ENCODE measurements at regions not wholly inside any gene's neighbourhood (a gene's known extent, or its start where the extent isn't known, plus 50 kb on each side); places are given as distances from the start of the nearest gene placed in this dataset.

- peak overlapping the region in 3 of 4 donors; percentile 15 to 55 (median 50) for H3K27ac ChIP-seq
- no peak for DNase-seq
- TF ChIP-seq POLR2AphosphoS5 (IDR thresholded peaks at IDR 0.05) (peak in 1 of 4 donors; percentile 34), EP300 (IDR thresholded peaks at IDR 0.05) (no peak)
- H3K9me3 ChIP-seq: no peaks in the 10 kb centered on the region
- peak overlapping the region in 1 of 4 donors; percentile 24 for H3K4me3 ChIP-seq
- peaks cover 0 to 8% (median 0%) of the 10 kb centered on the region in 4 donors for H3K4me1 ChIP-seq
- 50 to 62% methylated on average over 23 of the region's 23 CpGs for WGBS, 2 donors
- intact Hi-C loops (cut with DNase I): no loop called here
- H3K36me3 ChIP-seq: no peaks in the 10 kb centered on the region
- no peaks in the 10 kb centered on the region for H3K27me3 ChIP-seq
Observed at GRCh38 chr4:184267673-184268583, 50.3 kb upstream of the ENPP6 start.

Small RNA genes lying in the stretch of these regions (small RNA-seq; reads per million reads assigned to genes)
- gene RN7SL28P: 0 reads per million in 3 donors
